ENCODE measurements at regions not wholly inside any gene's neighbourhood (a gene's known extent, or its start where the extent isn't known, plus 50 kb on each side); places are given as distances from the start of the nearest gene placed in this dataset.

- DNase-seq (ENCODE audit: low read depth) = no peak
- no peak overlapping the region for H3K4me3 ChIP-seq (ENCODE audit: low read length)
- TF ChIP-seq CTCF (conservative IDR thresholded peaks at IDR 0.05; ENCODE audit: low read length) = no peak
These were observed 241.8 kb downstream of the NPHP4 start for GRCh38 chr1:5750186-5751162.

GRCh38 chr1:5748286-5749225 lies 243.7 kb downstream of the NPHP4 start:
- no peak for DNase-seq (ENCODE audit: low read depth)
- no peak overlapping the region for H3K4me3 ChIP-seq (ENCODE audit: low read length)
- TF ChIP-seq CTCF (conservative IDR thresholded peaks at IDR 0.05; ENCODE audit: low read length) = no peak

- H3K4me3 ChIP-seq (ENCODE audit: low read length) = no peak overlapping the region
These were observed 244.6 kb downstream of the NPHP4 start for GRCh38 chr1:5747426-5748285.

GRCh38 chr1:5746611-5747425 lies 245.4 kb downstream of the NPHP4 start:
- no peak overlapping the region for H3K4me3 ChIP-seq (ENCODE audit: low read length)
- no peak for TF ChIP-seq CTCF (conservative IDR thresholded peaks at IDR 0.05; ENCODE audit: low read length)
- no peak for DNase-seq (ENCODE audit: low read depth)

More at GRCh38 chr1:5747426-5748285, 244.6 kb downstream of the NPHP4 start:
- no peak for DNase-seq (ENCODE audit: low read depth)
- no peak for TF ChIP-seq CTCF (conservative IDR thresholded peaks at IDR 0.05; ENCODE audit: low read length)

- TF ChIP-seq CTCF (conservative IDR thresholded peaks at IDR 0.05; ENCODE audit: low read length) = peak; percentile 89
- DNase-seq (ENCODE audit: low read depth) = peak; percentile 62
- H3K4me3 ChIP-seq (ENCODE audit: low read length) = no peak overlapping the region
These were observed 246.2 kb downstream of the NPHP4 start for GRCh38 chr1:5745800-5746610.
